ENCODE measurements at regions not wholly inside any gene's neighbourhood (a gene's known extent, or its start where the extent isn't known, plus 50 kb on each side); places are given as distances from the start of the nearest gene placed in this dataset.
"Not testable (repeated sequence)": the region's sequence is repeated elsewhere in the genome, so short reads cannot be mapped to it uniquely, and the experiment has no call there.

GRCh38 chr5:117761186-117761585 lies 1186.6 kb upstream of the SEMA6A start:
- no peak for DNase-seq

- DNase-seq = no peak
Observed at GRCh38 chr5:117759849-117760499, 1185.4 kb upstream of the SEMA6A start.

- no peak for DNase-seq
Observed at GRCh38 chr5:117752403-117752802, 1177.8 kb upstream of the SEMA6A start.

- no peak for DNase-seq
Observed at GRCh38 chr5:117748336-117748735, 1173.7 kb upstream of the SEMA6A start.

- DNase-seq = no peak
Observed at GRCh38 chr5:117743337-117743736, 1168.7 kb upstream of the SEMA6A start.

GRCh38 chr5:117741655-117742206 lies 1167.1 kb upstream of the SEMA6A start:
- DNase-seq = no peak

GRCh38 chr5:117740268-117740667 lies 1165.6 kb upstream of the SEMA6A start:
- no peak for DNase-seq

- DNase-seq = peak; percentile 81
Observed at GRCh38 chr5:117738571-117738970, 1163.9 kb upstream of the SEMA6A start.

- DNase-seq = no peak
Observed at GRCh38 chr5:117736698-117737097, 1162.1 kb upstream of the SEMA6A start.

GRCh38 chr5:117734056-117734455 lies 1159.4 kb upstream of the SEMA6A start:
- no peak for DNase-seq

GRCh38 chr5:117733051-117733450 lies 1158.4 kb upstream of the SEMA6A start:
- DNase-seq = no peak

GRCh38 chr5:117732264-117732663 lies 1157.6 kb upstream of the SEMA6A start:
- no peak for DNase-seq

- no peak for DNase-seq
Observed at GRCh38 chr5:117731446-117731845, 1156.8 kb upstream of the SEMA6A start.

- not testable (repeated sequence) for DNase-seq
Observed at GRCh38 chr5:117720784-117721183, 1146.2 kb upstream of the SEMA6A start.

GRCh38 chr5:117719413-117719812 lies 1144.8 kb upstream of the SEMA6A start:
- DNase-seq = no peak

- DNase-seq = no peak
Observed at GRCh38 chr5:117713585-117714198, 1139.1 kb upstream of the SEMA6A start.

GRCh38 chr5:117701062-117701461 lies 1126.4 kb upstream of the SEMA6A start:
- DNase-seq = no peak

GRCh38 chr5:117692606-117693005 lies 1118.0 kb upstream of the SEMA6A start:
- DNase-seq = no peak

- no peak for DNase-seq
Observed at GRCh38 chr5:117691081-117691870, 1116.7 kb upstream of the SEMA6A start.

GRCh38 chr5:117690612-117691011 lies 1116.0 kb upstream of the SEMA6A start:
- no peak for DNase-seq

- no peak for DNase-seq
Observed at GRCh38 chr5:117686926-117687325, 1112.3 kb upstream of the SEMA6A start.

- no peak for DNase-seq
Observed at GRCh38 chr5:117682416-117682815, 1107.8 kb upstream of the SEMA6A start.

- DNase-seq = no peak
Observed at GRCh38 chr5:117681431-117682254, 1107.0 kb upstream of the SEMA6A start.

Data from NCI-H82 (cell line).